Parathyroid adenoma (tissue), 2 donors: ENCODE measurements at regions not wholly inside any gene's neighbourhood (a gene's known extent, or its start where the extent isn't known, plus 50 kb on each side); places are given as distances from the start of the nearest gene placed in this dataset.
"Not testable (repeated sequence)": the region's sequence is repeated elsewhere in the genome, so short reads cannot be mapped to it uniquely, and the experiment has no call there.

Source experiments
- H2AFZ ChIP-seq: fragments of 300-600 bp; sonication (generic); one replicate; pipeline ENCODE4 v1.7.0; 2017; ENCODE audit warnings: antibody characterized with exemption, mild to moderate bottlenecking
- H3K27ac ChIP-seq: fragments of 300-600 bp; sonication (generic); one replicate; pipeline ENCODE4 v1.7.0; 2017
- H3K27me3 ChIP-seq: fragments of 300-600 bp; sonication (generic); one replicate; pipeline ENCODE4 v1.7.0; 2017; ENCODE audit warnings: low read length; ENCODE audit not compliant: control insufficient read depth, insufficient read depth
- H3K36me3 ChIP-seq: fragments of 300-600 bp; sonication (generic); one replicate; pipeline ENCODE4 v1.7.0; 2017; ENCODE audit warnings: low read length; ENCODE audit not compliant: control insufficient read depth, insufficient read depth
- H3K4me1 ChIP-seq: fragments of 300-600 bp; sonication (generic); one replicate; pipeline ENCODE4 v1.7.0; 2017; ENCODE audit warnings: control low read depth
- H3K4me2 ChIP-seq: fragments of 300-600 bp; sonication (generic); one replicate; pipeline ENCODE4 v1.7.0; 2017; ENCODE audit warnings: low read length
- H3K4me3 ChIP-seq: fragments of 300-600 bp; sonication (generic); one replicate; pipeline ENCODE4 v1.7.0; 2017; ENCODE audit warnings: low read depth, low read length
- H3K79me2 ChIP-seq: fragments of 300-600 bp; sonication (generic); one replicate; pipeline ENCODE4 v1.7.0; 2017; ENCODE audit warnings: control low read depth
- H3K9ac ChIP-seq: fragments of 300-600 bp; sonication (generic); one replicate; pipeline ENCODE4 v1.7.0; 2017; ENCODE audit warnings: mild to moderate bottlenecking
- H3K9me3 ChIP-seq: fragments of 300-600 bp; sonication (generic); one replicate; pipeline ENCODE4 v1.7.0; 2017; ENCODE audit warnings: low read length; ENCODE audit not compliant: control insufficient read depth
- CTCF ChIP-seq: fragments of 300-600 bp; sonication (generic); IDR thresholded peaks from one replicate; pipeline ENCODE4 v1.7.0; 2017; ENCODE audit warnings: antibody characterized with exemption, mild to moderate bottlenecking
- donor health status: primary hyperparathyroidism.

- Histone ChIP-seq H3K27ac (no peak overlapping the region), H2AFZ (no peak overlapping the region), H3K9ac (no peak overlapping the region), H3K36me3 (no peaks in the 10 kb centered on the region), H3K9me3 (no peaks in the 10 kb centered on the region), H3K4me3 (no peak overlapping the region), H3K27me3 (no peaks in the 10 kb centered on the region), H3K4me1 (no peaks in the 10 kb centered on the region), H3K79me2 (no peaks in the 10 kb centered on the region), H3K4me2 (no peak overlapping the region)
- TF ChIP-seq CTCF: no peak
Observed at GRCh38 chr4:15331930-15332329, 95.9 kb upstream of the C1QTNF7 start.

GRCh38 chr4:15332377-15332776, 95.5 kb upstream of the C1QTNF7 start:
- Histone ChIP-seq H3K27me3 (no peaks in the 10 kb centered on the region), H3K9ac (no peak overlapping the region), H3K4me1 (no peaks in the 10 kb centered on the region), H2AFZ (no peak overlapping the region), H3K79me2 (no peaks in the 10 kb centered on the region), H3K4me2 (no peak overlapping the region), H3K4me3 (no peak overlapping the region), H3K9me3 (no peaks in the 10 kb centered on the region), H3K27ac (no peak overlapping the region), H3K36me3 (no peaks in the 10 kb centered on the region)
- no peak for TF ChIP-seq CTCF

GRCh38 chr4:15333692-15334633, 93.9 kb upstream of the C1QTNF7 start:
- Histone ChIP-seq H3K9me3 (no peaks in the 10 kb centered on the region), H3K4me2 (no peak overlapping the region), H3K4me1 (no peaks in the 10 kb centered on the region), H3K27me3 (no peaks in the 10 kb centered on the region), H3K4me3 (no peak overlapping the region), H3K27ac (no peak overlapping the region), H3K9ac (no peak overlapping the region), H3K79me2 (no peaks in the 10 kb centered on the region), H2AFZ (no peak overlapping the region), H3K36me3 (no peaks in the 10 kb centered on the region)
- TF ChIP-seq CTCF: no peak

GRCh38 chr4:15336410-15337167, 91.2 kb upstream of the C1QTNF7 start:
- Histone ChIP-seq H3K27me3 (no peaks in the 10 kb centered on the region), H2AFZ (no peak overlapping the region), H3K4me1 (peaks cover 14% of the 10 kb centered on the region), H3K36me3 (no peaks in the 10 kb centered on the region), H3K27ac (no peak overlapping the region), H3K9ac (no peak overlapping the region), H3K4me2 (no peak overlapping the region), H3K79me2 (no peaks in the 10 kb centered on the region), H3K9me3 (no peaks in the 10 kb centered on the region), H3K4me3 (no peak overlapping the region)
- TF ChIP-seq CTCF: no peak

- H3K27ac ChIP-seq, H3K4me2 ChIP-seq, H3K4me3 ChIP-seq, H2AFZ ChIP-seq, H3K9me3 ChIP-seq, H3K27me3 ChIP-seq, H3K36me3 ChIP-seq, H3K9ac ChIP-seq, H3K79me2 ChIP-seq: not testable (repeated sequence)
- H3K4me1 ChIP-seq: peaks cover 14% of the 10 kb centered on the region
Observed at GRCh38 chr4:15337168-15337657, 90.6 kb upstream of the C1QTNF7 start.
